ENCODE measurements at regions not wholly inside any gene's neighbourhood (a gene's known extent, or its start where the extent isn't known, plus 50 kb on each side); places are given as distances from the start of the nearest gene placed in this dataset.

DNA sequence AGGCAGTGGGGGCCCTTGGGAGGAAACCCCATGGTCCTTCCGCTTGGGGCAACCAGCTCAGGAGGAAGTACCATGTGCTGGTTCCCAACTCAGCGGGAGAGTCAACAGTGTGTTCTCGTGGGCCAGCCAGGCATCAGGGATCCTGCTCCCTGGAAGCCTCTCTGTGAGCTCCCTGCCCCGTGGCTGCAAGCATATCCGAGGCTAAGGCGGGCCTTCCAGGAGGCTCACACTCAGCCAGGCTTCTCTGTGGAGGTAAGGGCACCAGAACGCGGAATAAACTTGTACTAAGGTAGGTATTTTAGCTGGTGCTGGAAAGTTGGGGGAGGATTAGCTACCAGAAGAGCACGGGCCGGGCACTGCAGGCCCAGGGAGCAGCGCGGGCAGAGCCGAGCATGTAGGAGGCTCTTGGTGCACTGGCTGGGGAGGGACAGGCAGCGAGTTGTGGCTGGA, 74.7 kb upstream of the POU3F1 start:
- peak overlapping the region in 1 of 2 experiments; percentile 76; a peak in 1 of 4 replicates for H3K9ac ChIP-seq (ENCODE audit: insufficient read depth in 1 of 2, low read depth in 2 of 2, low read length in 2 of 2)
- peaks cover 54 to 81% of the 10 kb centered on the region in 2 experiments for H3K27me3 ChIP-seq (ENCODE audit: control insufficient read depth in 2 of 2, insufficient read depth in 2 of 2, low read length in 2 of 2)
- H3K9me3 ChIP-seq (replicated peaks; ENCODE audit: control insufficient read depth, insufficient read depth, low read depth, low read length) = no peaks in the 10 kb centered on the region
- peaks cover 13% of the 10 kb centered on the region; the same call in 1 of the 2 replicates for H4K20me1 ChIP-seq (replicated peaks; ENCODE audit: control insufficient read depth, insufficient read depth, low read length)
- POLR2A ChIA-PET = no interaction called here
- FAIRE-seq (no peak), DNase-seq (ENCODE audit: extremely low read depth in 1 of 4, low spot score in 3 of 4) (no peak), ATAC-seq (no peak)
- BruUV-seq (replicated peaks) = no TSS peak
- no peaks in the 10 kb centered on the region for H3K79me2 ChIP-seq (ENCODE audit: control insufficient read depth, insufficient read depth, low read length)
- 0 out of 5 replicates have a peak, but pooled peaks cover 0 to 4% of the 10 kb centered on the region in 2 experiments for H3K4me1 ChIP-seq (replicated peaks in 1 of 2; ENCODE audit: control insufficient read depth in 2 of 2, insufficient read depth in 2 of 2, low read length in 2 of 2)
- no peak overlapping the region for H3K4me3 ChIP-seq
- WGBS (ENCODE audit: insufficient coverage, low coverage, missing lambda C conversion rate) = 3% methylated on average over 14 of the region's 14 CpGs
- CTCF ChIA-PET (ENCODE audit: low intra/inter-chr PET ratio) = no interaction called here
- H2AFZ ChIP-seq (ENCODE audit: low read depth, low read length) = no peak overlapping the region
- H3K36me3 ChIP-seq (ENCODE audit: control insufficient read depth, insufficient read depth, low read length) = no peaks in the 10 kb centered on the region
- no peak overlapping the region for H3K4me2 ChIP-seq (ENCODE audit: insufficient read depth, low read length)
- no peaks in the 10 kb centered on the region for H3K9me1 ChIP-seq (ENCODE audit: control insufficient read depth, insufficient read depth, low read length)
- no peak overlapping the region for H3K27ac ChIP-seq (ENCODE audit: extremely low read depth, low read depth, low read length)
- intact Hi-C loops (cut with micrococcal nuclease) = no loop called here
- in situ Hi-C loops (cut with MboI) = no loop called here
- no peak for TF ChIP-seq STAT5B (CRISPR knock-in tag; IDR thresholded peaks at IDR 0.05)
- no peak for TF ChIP-seq ATF1 (CRISPR knock-in tag; IDR thresholded peaks at IDR 0.05)
- no peak for TF ChIP-seq ATF1 (tag; IDR thresholded peaks at IDR 0.05)
- TF ChIP-seq TCF7L2 (IDR thresholded peaks at IDR 0.05; ENCODE audit: low read depth, low read length) = no peak
- TF ChIP-seq FOXA1 (IDR thresholded peaks at IDR 0.05; ENCODE audit: borderline replicate concordance) = no peak
- TF ChIP-seq TFAM (CRISPR knock-in tag; conservative IDR thresholded peaks at IDR 0.05) = no peak
- TF ChIP-seq, protein P1, sequence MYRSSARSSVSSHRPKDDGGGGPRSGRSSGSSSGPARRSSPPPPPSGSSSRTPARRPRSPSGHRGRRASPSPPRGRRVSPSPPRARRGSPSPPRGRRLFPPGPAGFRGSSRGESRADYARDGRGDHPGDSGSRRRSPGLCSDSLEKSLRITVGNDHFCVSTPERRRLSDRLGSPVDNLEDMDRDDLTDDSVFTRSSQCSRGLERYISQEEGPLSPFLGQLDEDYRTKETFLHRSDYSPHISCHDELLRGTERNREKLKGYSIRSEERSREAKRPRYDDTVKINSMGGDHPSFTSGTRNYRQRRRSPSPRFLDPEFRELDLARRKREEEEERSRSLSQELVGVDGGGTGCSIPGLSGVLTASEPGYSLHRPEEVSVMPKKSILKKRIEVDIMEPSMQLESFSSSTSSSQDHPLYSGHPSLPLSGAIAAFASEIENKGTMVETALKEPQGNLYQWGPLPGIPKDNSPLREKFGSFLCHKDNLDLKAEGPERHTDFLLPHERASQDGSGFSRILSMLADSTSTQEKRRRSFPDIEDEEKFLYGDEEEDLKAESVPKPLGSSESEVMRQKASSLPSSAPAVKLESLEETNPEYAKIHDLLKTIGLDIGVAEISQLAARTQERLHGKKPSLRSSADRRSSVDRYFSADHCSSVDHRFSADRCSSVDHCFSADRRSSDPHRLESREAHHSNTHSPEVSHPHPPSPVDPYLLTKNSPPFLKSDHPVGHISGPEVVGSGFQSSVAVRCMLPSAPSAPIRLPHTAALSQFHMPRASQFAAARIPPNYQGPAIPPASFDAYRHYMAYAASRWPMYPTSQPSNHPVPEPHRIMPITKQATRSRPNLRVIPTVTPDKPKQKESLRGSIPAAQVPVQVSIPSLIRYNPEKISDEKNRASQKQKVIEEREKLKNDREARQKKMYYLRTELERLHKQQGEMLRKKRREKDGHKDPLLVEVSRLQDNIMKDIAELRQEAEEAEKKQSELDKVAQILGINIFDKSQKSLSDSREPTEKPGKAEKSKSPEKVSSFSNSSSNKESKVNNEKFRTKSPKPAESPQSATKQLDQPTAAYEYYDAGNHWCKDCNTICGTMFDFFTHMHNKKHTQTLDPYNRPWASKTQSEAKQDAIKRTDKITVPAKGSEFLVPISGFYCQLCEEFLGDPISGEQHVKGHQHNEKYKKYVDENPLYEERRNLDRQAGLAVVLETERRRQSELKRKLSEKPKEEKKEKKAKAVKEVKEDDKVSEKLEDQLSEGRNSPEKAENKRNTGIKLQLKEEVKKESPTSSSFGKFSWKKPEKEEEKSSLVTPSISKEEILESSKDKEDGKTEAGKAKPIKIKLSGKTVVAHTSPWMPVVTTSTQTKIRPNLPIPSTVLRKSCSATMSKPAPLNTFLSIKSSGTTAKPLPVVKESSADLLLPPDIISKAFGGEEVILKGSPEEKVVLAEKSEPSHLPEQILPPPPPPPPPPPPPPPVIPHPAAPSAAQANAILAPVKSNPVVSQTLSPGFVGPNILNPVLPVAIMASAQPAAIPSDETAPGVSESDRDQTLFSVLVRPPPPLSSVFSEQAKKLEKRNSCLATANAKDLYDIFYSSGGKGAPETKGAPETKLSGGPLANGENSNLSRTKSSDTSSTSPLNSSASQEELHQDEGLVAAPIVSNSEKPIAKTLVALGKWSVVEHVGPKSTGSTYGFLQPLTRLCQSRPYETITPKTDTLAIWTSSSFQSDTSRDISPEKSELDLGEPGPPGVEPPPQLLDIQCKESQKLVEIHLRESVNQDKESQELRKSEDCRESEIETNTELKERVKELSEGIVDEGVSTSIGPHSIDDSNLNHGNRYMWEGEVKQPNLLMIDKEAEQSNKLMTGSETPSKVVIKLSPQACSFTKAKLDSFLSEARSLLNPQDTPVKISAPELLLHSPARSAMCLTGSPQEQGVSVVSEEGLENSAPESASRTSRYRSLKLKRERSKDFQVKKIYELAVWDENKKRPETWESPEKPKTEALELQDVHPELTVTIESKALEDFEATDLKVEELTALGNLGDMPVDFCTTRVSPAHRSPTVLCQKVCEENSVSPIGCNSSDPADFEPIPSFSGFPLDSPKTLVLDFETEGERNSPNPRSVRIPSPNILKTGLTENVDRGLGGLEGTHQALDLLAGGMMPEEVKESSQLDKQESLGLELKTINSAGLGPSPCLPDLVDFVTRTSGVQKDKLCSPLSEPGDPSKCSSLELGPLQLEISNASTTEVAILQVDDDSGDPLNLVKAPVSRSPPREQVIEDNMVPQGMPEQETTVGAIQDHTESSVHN (IDR thresholded peaks at IDR 0.05; ENCODE audit: borderline replicate concordance in 1 of 2, low read depth in 1 of 2) = no peak
- no peak for TF ChIP-seq SIRT6 (IDR thresholded peaks at IDR 0.05; ENCODE audit: low read depth, low read length)
- TF ChIP-seq DPF2 (IDR thresholded peaks at IDR 0.05) = no peak
- no peak for TF ChIP-seq ARHGAP35 (IDR thresholded peaks at IDR 0.05; ENCODE audit: partially characterized antibody)
- no peak for TF ChIP-seq ZC3H8 (IDR thresholded peaks at IDR 0.05)
- TF ChIP-seq ZNF766 (CRISPR knock-in tag; conservative IDR thresholded peaks at IDR 0.05) = no peak
- no peak for TF ChIP-seq CEBPB (tag; IDR thresholded peaks at IDR 0.05)
- TF ChIP-seq PHF21A (IDR thresholded peaks at IDR 0.05; ENCODE audit: borderline replicate concordance, low read depth) = no peak
- no peak for TF ChIP-seq SETDB1 (IDR thresholded peaks at IDR 0.05; ENCODE audit: low read length)
- TF ChIP-seq TGIF2 (CRISPR knock-in tag; IDR thresholded peaks at IDR 0.05) = no peak
- TF ChIP-seq THRAP3 (IDR thresholded peaks at IDR 0.05; ENCODE audit: borderline replicate concordance) = no peak
- TF ChIP-seq KLF13 (tag; IDR thresholded peaks at IDR 0.05; ENCODE audit: borderline replicate concordance, low read depth) = no peak
- no peak for TF ChIP-seq PTRF (tag; IDR thresholded peaks at IDR 0.05)
- TF ChIP-seq ZNF239 (CRISPR knock-in tag; IDR thresholded peaks at IDR 0.05) = no peak

Data from K562 (cell line).